ENCODE measurements at regions not wholly inside any gene's neighbourhood (a gene's known extent, or its start where the extent isn't known, plus 50 kb on each side); places are given as distances from the start of the nearest gene placed in this dataset.

DNA sequence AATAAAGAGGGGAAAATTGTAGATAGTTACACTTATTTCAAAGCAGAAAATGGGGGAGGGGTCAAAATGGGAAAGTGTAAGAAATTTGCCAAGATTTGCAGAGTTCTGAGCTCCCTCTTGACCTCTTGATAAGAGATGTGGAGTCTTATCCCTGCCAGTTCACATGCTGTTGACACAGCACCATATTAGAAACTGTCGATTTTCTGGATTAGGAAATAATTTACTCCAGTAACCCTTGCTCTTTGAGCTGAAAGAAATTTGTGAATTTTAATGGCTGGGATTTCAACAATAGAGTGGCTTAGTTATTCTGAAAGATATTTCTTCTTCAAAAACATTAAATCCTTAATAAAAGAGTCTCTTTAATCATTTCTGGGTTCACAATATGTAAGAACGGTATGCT, 306.2 kb upstream of the CNTN4 start:
- TF ChIP-seq CTCF (IDR thresholded peaks at IDR 0.05; ENCODE audit: low read depth, low read length, poor library complexity, severe bottlenecking) (no peak), EZH2phosphoT487 (IDR thresholded peaks at IDR 0.05; ENCODE audit: borderline replicate concordance, low read length) (no peak)
